GM10266 (cell line): ENCODE measurements at regions not wholly inside any gene's neighbourhood (a gene's known extent, or its start where the extent isn't known, plus 50 kb on each side); places are given as distances from the start of the nearest gene placed in this dataset.

Source experiments
- DNase-seq: peaks from one replicate; pipeline ENCODE4 v3.0.0; 2012; ENCODE audit errors: extremely low spot score
- TF ChIP-seq, protein P1 (sequence below): IDR thresholded peaks from 2 replicates; pipeline ENCODE4 v1.5.1; 2012; ENCODE audit warnings: mild to moderate bottlenecking, low read depth; ENCODE audit not compliant: control insufficient read depth, insufficient read depth; ENCODE audit errors: missing control alignments

DNA sequence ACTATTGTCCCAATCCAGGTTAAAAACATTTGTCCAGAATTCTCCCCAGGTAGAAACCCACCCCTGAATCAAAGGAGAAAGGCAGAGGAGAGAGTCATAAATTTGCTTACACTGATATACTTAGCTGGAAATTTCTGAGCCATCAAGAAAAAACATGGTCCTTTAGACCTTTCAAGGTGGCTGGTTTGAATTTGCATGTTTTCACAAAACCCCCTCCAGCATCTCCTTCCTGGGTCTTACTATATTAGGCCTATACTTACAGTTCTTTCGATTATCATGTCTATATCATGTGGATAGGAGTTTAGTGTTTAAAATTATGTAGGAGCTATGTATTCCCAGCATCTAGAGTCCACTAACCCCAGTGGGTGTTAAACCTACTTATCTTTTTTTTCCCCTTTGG is 178.2 kb downstream of the PLPP3 start:
- DNase-seq, result no peak
- TF ChIP-seq, protein P1, sequence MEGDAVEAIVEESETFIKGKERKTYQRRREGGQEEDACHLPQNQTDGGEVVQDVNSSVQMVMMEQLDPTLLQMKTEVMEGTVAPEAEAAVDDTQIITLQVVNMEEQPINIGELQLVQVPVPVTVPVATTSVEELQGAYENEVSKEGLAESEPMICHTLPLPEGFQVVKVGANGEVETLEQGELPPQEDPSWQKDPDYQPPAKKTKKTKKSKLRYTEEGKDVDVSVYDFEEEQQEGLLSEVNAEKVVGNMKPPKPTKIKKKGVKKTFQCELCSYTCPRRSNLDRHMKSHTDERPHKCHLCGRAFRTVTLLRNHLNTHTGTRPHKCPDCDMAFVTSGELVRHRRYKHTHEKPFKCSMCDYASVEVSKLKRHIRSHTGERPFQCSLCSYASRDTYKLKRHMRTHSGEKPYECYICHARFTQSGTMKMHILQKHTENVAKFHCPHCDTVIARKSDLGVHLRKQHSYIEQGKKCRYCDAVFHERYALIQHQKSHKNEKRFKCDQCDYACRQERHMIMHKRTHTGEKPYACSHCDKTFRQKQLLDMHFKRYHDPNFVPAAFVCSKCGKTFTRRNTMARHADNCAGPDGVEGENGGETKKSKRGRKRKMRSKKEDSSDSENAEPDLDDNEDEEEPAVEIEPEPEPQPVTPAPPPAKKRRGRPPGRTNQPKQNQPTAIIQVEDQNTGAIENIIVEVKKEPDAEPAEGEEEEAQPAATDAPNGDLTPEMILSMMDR, result no peak

DNA sequence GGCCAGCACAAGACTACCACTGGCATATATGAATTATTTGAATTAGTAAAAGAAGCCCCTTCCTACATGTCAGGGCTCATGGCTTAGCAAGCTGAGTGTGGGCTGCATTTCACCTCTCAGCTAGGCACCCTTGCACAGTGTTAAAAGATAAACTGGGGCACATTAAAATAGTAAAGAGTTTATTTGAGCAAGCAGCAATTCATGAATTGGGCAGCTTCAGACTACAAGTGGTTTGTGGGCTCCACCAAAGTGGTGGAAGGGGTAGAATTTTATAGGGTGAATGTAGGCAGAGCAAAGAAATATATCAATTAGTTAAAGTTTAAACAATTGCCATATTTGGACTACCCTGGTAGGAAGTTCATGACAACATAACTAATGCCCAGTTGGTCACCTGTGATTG is 178.8 kb downstream of the PLPP3 start:
- TF ChIP-seq, protein P1, result no peak
- no peak for DNase-seq

DNA sequence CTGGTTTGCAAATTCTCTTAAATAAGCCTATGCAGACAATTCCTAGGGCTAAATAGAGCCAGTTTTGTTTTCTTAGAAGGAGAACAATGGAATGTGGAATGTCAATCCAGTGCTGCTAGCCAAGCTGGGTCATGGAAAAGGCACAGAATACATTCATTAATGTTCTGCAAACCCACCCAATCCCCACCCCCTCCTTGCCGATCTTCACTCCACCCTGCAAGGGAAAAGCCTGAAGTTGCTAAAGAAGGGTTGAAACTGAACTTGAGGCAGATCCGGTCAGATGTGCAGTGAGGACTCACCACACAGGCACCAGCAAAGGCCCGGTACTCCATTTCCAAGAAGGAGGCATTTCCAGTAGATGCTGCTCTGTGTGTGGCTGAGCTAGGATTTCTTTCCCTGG is 179.6 kb downstream of the PLPP3 start:
- DNase-seq, result no peak
- TF ChIP-seq, protein P1, result no peak

DNA sequence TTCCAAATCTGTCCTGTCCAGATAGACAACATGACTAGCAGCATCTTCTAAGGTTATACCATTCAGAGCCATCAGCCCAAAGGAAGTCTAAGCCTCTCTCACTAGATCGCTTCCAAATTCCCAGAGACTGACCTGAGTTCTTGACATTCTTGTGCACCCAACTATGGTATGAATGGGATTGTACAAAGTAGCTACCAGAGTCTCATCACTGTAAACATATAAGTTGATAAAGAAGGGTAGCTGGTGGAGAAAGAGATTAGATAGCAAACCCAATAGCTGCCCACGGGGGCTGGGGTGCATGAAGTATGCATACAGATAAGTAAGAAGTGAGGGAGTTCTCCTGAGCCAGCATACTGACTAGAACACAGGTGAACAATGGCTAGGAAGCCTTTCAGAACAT is 180.0 kb downstream of the PLPP3 start:
- TF ChIP-seq, protein P1, result no peak
- DNase-seq, result no peak

DNA sequence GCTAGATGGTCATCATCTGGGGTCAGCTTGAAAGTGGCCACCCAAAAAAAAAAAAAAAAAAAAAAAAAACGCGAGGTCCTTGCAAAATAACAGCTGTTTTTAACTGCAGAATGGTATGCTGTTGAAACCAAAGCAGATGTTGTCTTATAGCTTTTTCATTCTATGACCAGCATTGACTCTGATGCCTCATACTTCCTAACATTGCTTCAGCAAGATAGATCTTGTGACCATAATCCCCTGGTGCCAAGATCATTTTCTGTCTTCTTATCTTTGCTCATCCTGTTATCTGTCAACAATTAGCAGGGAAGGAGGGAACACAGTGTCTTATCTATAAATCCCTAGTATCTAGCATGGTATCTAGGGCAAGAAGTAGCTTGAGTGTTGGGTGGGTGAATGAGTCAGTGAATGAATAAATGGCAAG is 181.5 kb downstream of the PLPP3 start:
- DNase-seq, result no peak
- TF ChIP-seq, protein P1, result no peak

DNA sequence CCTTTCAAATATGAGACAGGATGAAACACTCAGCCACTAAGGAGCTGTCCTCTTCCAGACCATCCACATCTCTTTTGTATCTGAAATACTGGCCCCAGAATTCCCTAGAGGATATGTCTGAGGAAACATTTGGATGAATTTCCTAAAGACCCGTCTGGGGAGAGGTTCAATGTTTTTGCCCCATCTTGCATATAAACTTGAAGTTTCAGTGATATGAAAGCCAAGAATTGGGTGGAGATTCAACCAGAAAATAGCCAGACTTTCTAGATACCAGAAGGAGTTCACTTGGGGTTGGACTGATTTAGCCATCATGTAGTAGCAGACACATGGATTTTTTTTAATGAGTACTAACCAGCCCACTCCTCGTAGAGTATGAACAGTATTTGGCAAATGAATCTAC is 182.0 kb downstream of the PLPP3 start:
- DNase-seq, result no peak
- TF ChIP-seq, protein P1, result no peak

DNA sequence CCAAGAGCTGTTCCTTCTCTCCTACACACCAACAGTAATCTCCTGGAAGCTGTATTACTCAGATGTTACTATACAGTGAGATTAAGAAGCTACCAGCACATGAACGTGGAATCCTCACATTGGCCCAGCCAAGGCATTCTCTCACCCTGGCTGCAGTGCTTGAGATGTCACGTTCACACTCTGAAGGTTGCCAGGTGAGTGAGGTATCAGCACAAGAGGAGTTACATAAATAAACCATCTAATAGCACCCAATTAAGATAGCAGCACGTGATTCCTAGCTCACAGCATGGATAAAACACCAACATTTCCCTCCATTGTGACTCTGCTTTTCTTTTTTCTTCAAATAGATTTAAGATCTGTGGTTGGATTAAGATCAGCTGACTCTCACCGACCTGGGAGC is 182.8 kb downstream of the PLPP3 start:
- TF ChIP-seq, protein P1, result no peak
- DNase-seq, result no peak
